C4-2B (cell line): ENCODE measurements at regions not wholly inside any gene's neighbourhood (a gene's known extent, or its start where the extent isn't known, plus 50 kb on each side); places are given as distances from the start of the nearest gene placed in this dataset.
"Not testable (repeated sequence)": the region's sequence is repeated elsewhere in the genome, so short reads cannot be mapped to it uniquely, and the experiment has no call there.

ENCODE experiments used
- ZFX ChIP-seq: fragments of 450-650 bp; IDR thresholded peaks from 2 replicates; pipeline ENCODE4 v1.6.1; 2017
- TF ChIP-seq, protein P1 (sequence below): fragments of 450-650 bp; conservative IDR thresholded peaks from 2 replicates; pipeline ENCODE4 v1.5.1; 2017; ENCODE audit warnings: mild to moderate bottlenecking

DNA sequence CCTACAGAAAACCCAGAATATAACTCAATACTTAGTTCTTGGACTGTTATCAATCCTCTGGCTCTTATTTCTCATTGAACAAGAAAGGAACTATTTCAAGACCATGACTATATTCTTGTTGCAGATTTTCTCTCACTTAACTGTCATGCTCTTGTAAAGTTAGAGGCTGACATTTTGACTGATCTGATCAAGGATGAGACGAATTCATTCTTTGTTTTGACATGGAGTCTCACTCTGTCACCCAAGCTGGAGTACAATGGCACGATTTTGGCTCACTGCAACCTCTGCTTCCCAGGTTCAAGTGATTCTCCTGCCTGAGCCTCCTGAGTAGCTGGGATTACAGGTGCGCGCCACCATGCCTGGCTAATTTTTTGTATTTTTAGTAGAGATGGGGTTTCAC lies 367.9 kb upstream of the SEMA3C start:
- TF ChIP-seq, protein P1, sequence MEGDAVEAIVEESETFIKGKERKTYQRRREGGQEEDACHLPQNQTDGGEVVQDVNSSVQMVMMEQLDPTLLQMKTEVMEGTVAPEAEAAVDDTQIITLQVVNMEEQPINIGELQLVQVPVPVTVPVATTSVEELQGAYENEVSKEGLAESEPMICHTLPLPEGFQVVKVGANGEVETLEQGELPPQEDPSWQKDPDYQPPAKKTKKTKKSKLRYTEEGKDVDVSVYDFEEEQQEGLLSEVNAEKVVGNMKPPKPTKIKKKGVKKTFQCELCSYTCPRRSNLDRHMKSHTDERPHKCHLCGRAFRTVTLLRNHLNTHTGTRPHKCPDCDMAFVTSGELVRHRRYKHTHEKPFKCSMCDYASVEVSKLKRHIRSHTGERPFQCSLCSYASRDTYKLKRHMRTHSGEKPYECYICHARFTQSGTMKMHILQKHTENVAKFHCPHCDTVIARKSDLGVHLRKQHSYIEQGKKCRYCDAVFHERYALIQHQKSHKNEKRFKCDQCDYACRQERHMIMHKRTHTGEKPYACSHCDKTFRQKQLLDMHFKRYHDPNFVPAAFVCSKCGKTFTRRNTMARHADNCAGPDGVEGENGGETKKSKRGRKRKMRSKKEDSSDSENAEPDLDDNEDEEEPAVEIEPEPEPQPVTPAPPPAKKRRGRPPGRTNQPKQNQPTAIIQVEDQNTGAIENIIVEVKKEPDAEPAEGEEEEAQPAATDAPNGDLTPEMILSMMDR, result not testable (repeated sequence)
- not testable (repeated sequence) for TF ChIP-seq ZFX
